ENCODE measurements at regions not wholly inside any gene's neighbourhood (a gene's known extent, or its start where the extent isn't known, plus 50 kb on each side); places are given as distances from the start of the nearest gene placed in this dataset.

GRCh38 chr2:150296770-150297546 lies 190.5 kb downstream of the RND3 start:
- no peak overlapping the region for H3K4me3 ChIP-seq (ENCODE audit: low read depth, poor library complexity, severe bottlenecking)
- no peak for DNase-seq (ENCODE audit: low spot score in 2 of 2)
- no peak for TF ChIP-seq POLR2A (IDR thresholded peaks at IDR 0.05)
- TF ChIP-seq, protein P1, sequence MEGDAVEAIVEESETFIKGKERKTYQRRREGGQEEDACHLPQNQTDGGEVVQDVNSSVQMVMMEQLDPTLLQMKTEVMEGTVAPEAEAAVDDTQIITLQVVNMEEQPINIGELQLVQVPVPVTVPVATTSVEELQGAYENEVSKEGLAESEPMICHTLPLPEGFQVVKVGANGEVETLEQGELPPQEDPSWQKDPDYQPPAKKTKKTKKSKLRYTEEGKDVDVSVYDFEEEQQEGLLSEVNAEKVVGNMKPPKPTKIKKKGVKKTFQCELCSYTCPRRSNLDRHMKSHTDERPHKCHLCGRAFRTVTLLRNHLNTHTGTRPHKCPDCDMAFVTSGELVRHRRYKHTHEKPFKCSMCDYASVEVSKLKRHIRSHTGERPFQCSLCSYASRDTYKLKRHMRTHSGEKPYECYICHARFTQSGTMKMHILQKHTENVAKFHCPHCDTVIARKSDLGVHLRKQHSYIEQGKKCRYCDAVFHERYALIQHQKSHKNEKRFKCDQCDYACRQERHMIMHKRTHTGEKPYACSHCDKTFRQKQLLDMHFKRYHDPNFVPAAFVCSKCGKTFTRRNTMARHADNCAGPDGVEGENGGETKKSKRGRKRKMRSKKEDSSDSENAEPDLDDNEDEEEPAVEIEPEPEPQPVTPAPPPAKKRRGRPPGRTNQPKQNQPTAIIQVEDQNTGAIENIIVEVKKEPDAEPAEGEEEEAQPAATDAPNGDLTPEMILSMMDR (IDR thresholded peaks at IDR 0.05): no peak
- intact Hi-C loops (cut with DNase I; ENCODE audit: low total_unique reads): no loop called here

GRCh38 chr2:150295544-150295943 lies 191.9 kb downstream of the RND3 start:
- TF ChIP-seq POLR2A (IDR thresholded peaks at IDR 0.05): no peak
- TF ChIP-seq, protein P1 (IDR thresholded peaks at IDR 0.05): no peak
- no peak overlapping the region for H3K4me3 ChIP-seq (ENCODE audit: low read depth, poor library complexity, severe bottlenecking)
- intact Hi-C loops (cut with DNase I; ENCODE audit: low total_unique reads): no loop called here
- DNase-seq (ENCODE audit: low spot score in 2 of 2): no peak
- 83 to 95% methylated on average over 2 of the region's 2 CpGs for WGBS, 2 donors

GRCh38 chr2:150293771-150294170 lies 193.7 kb downstream of the RND3 start:
- TF ChIP-seq POLR2A (IDR thresholded peaks at IDR 0.05): no peak
- TF ChIP-seq, protein P1 (IDR thresholded peaks at IDR 0.05): no peak
- H3K4me3 ChIP-seq (ENCODE audit: low read depth, poor library complexity, severe bottlenecking): no peak overlapping the region
- WGBS, 2 donors: 63 to 70% methylated on average over 4 of the region's 4 CpGs
- intact Hi-C loops (cut with DNase I; ENCODE audit: low total_unique reads): no loop called here
- no peak for DNase-seq (ENCODE audit: low spot score in 2 of 2)

GRCh38 chr2:150292807-150293206 lies 194.7 kb downstream of the RND3 start:
- TF ChIP-seq, protein P1 (IDR thresholded peaks at IDR 0.05): no peak
- no peak for TF ChIP-seq POLR2A (IDR thresholded peaks at IDR 0.05)
- no peak for DNase-seq (ENCODE audit: low spot score in 2 of 2)
- intact Hi-C loops (cut with DNase I; ENCODE audit: low total_unique reads): no loop called here
- 83 to 93% methylated on average over 1 of the region's 1 CpG for WGBS, 2 donors
- H3K4me3 ChIP-seq (ENCODE audit: low read depth, poor library complexity, severe bottlenecking): no peak overlapping the region

- WGBS, 2 donors: 100% methylated on average over 1 of the region's 1 CpG
- H3K4me3 ChIP-seq (ENCODE audit: low read depth, poor library complexity, severe bottlenecking): no peak overlapping the region
- no peak for TF ChIP-seq POLR2A (IDR thresholded peaks at IDR 0.05)
- TF ChIP-seq, protein P1 (IDR thresholded peaks at IDR 0.05): no peak
- no peak for DNase-seq (ENCODE audit: low spot score in 2 of 2)
- intact Hi-C loops (cut with DNase I; ENCODE audit: low total_unique reads): no loop called here
Measured at GRCh38 chr2:150292192-150292591, 195.3 kb downstream of the RND3 start.

Measured in lower leg skin (tissue), 4 donors.